BJ (cell line): ENCODE measurements at regions not wholly inside any gene's neighbourhood (a gene's known extent, or its start where the extent isn't known, plus 50 kb on each side); places are given as distances from the start of the nearest gene placed in this dataset.
"Not testable (repeated sequence)": the region's sequence is repeated elsewhere in the genome, so short reads cannot be mapped to it uniquely, and the experiment has no call there.

Experiments used
- CTCF ChIA-PET: fragments of 350-600 bp; formaldehyde crosslinking; extraction: SDS; loops from one replicate; lab custom pipeline; 2021; ENCODE audit warnings: antibody characterized with exemption, inconsistent platforms; lab: Yijun Ruan, JAX
- POLR2A ChIA-PET: fragments of 300-600 bp; sonication (Branson Sonifier 250); formaldehyde crosslinking; extraction: SDS; loops from one replicate; lab custom pipeline; 2021; ENCODE audit warnings: antibody characterized with exemption; lab: Charles Lee
- DNase-seq: peaks from one replicate; pipeline ENCODE4 v3.0.0-alpha.2; 2011; ENCODE audit warnings: low read depth
- H3K27me3 ChIP-seq: 2 replicates; pipeline ENCODE4 v1.6.0; 2011; ENCODE audit warnings: low read length; ENCODE audit not compliant: control insufficient read depth, insufficient read depth
- H3K36me3 ChIP-seq: 2 replicates; pipeline ENCODE4 v1.5.1; 2011; ENCODE audit warnings: low read length; ENCODE audit not compliant: control insufficient read depth, insufficient read depth
- H3K4me3 ChIP-seq: 2 replicates; pipeline ENCODE4 v1.5.1; 2011; ENCODE audit warnings: low read depth, mild to moderate bottlenecking, control low read depth, low read length
- TF ChIP-seq, protein P1 (sequence below): IDR thresholded peaks from 2 replicates; pipeline ENCODE4 v1.5.1; 2011; ENCODE audit warnings: low read depth, mild to moderate bottlenecking, control low read depth, inconsistent platforms, low read length, moderate library complexity; ENCODE audit not compliant: insufficient read depth

DNA sequence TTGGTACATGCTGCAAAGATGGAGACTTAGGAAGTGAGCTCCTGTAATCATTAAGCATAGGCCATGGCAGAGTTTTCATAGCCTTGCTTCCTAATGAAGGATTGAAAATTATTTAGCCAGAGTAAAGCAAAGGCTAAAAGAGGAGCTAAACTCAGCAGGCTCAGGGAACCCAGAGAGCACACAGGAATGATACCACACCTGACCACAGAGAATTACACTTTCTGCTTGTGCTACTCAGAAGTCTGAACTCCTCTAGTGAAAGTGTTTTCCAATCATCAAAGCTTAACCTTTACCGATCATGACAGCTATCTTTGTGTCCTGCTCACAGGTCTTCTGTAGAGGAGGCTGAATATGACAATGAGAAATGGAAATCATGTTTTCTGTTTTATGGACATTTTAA lies 347.7 kb downstream of the OTUD1 start:
- TF ChIP-seq, protein P1, sequence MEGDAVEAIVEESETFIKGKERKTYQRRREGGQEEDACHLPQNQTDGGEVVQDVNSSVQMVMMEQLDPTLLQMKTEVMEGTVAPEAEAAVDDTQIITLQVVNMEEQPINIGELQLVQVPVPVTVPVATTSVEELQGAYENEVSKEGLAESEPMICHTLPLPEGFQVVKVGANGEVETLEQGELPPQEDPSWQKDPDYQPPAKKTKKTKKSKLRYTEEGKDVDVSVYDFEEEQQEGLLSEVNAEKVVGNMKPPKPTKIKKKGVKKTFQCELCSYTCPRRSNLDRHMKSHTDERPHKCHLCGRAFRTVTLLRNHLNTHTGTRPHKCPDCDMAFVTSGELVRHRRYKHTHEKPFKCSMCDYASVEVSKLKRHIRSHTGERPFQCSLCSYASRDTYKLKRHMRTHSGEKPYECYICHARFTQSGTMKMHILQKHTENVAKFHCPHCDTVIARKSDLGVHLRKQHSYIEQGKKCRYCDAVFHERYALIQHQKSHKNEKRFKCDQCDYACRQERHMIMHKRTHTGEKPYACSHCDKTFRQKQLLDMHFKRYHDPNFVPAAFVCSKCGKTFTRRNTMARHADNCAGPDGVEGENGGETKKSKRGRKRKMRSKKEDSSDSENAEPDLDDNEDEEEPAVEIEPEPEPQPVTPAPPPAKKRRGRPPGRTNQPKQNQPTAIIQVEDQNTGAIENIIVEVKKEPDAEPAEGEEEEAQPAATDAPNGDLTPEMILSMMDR: no peak
- CTCF ChIA-PET: no interaction called here
- POLR2A ChIA-PET: no interaction called here

DNA sequence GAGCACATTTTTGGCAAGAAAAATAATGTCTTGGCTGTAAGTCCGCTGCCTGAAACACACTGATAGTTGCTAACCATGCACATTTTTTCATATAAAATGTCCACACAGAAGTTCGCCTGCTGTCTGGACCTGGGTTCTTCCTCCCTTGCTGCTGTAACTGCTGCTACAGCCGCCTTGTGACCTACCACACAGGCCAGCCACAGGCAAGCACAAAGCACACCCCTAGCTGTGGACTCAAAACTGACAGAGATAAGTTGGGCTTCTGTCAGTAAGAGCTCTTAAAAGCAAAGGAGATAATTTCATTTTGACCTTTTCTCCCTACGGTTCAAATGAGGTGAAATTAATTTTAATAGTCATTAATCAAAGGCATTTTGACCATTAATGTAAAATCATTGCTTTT lies 354.7 kb downstream of the OTUD1 start:
- TF ChIP-seq, protein P1: no peak
- no peak for DNase-seq

More for the DNA sequence above, 347.7 kb downstream of the OTUD1 start:
- no peak overlapping the region for H3K4me3 ChIP-seq
- no peak for DNase-seq
- H3K27me3 ChIP-seq: no peaks in the 10 kb centered on the region
- H3K36me3 ChIP-seq: no peaks in the 10 kb centered on the region

GRCh38 chr10:23797452-23797851 lies 358.6 kb downstream of the OTUD1 start:
- H3K36me3 ChIP-seq, CTCF ChIA-PET, H3K27me3 ChIP-seq, H3K4me3 ChIP-seq, POLR2A ChIA-PET, DNase-seq: not testable (repeated sequence)

More for the DNA sequence above, 354.7 kb downstream of the OTUD1 start:
- H3K4me3 ChIP-seq: no peak overlapping the region
- ChIA-PET CTCF (no interaction called here), POLR2A (no interaction called here)
- H3K27me3 ChIP-seq: no peaks in the 10 kb centered on the region
- no peaks in the 10 kb centered on the region for H3K36me3 ChIP-seq

GRCh38 chr10:23804125-23804524 lies 365.2 kb downstream of the OTUD1 start:
- ChIA-PET POLR2A (no interaction called here), CTCF (no interaction called here)
- DNase-seq: no peak
- Histone ChIP-seq H3K27me3 (no peaks in the 10 kb centered on the region), H3K36me3 (no peaks in the 10 kb centered on the region), H3K4me3 (no peak overlapping the region)
- TF ChIP-seq, protein P1: no peak

DNA sequence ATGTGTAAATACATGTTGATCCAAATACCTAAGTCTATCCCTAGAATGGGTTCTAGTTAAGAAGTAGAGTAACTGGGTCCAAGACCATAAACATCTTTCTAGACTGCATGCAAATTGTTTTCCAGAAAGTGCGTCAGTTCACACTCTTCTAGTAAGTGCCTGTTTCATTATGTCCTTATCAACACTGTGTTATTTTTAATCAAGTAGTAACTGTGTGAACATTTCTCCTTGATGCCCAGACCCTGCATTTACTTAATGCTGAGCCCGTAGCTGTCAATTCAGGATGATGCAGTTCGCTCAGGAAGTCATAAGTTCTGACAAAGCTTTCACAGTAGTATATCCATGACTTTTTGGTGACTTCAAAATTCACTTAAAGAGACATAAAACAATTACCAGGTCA lies 374.8 kb downstream of the OTUD1 start:
- Histone ChIP-seq H3K4me3 (no peak overlapping the region), H3K27me3 (no peaks in the 10 kb centered on the region), H3K36me3 (no peaks in the 10 kb centered on the region)
- POLR2A ChIA-PET: no interaction called here
- TF ChIP-seq, protein P1: no peak
- no peak for DNase-seq
- CTCF ChIA-PET: interaction anchor here (0.6 kb wide), 1 partner anchor 547 kb away, joined by 3 read pairs; no protein-coding TSS in a partner anchor

DNA sequence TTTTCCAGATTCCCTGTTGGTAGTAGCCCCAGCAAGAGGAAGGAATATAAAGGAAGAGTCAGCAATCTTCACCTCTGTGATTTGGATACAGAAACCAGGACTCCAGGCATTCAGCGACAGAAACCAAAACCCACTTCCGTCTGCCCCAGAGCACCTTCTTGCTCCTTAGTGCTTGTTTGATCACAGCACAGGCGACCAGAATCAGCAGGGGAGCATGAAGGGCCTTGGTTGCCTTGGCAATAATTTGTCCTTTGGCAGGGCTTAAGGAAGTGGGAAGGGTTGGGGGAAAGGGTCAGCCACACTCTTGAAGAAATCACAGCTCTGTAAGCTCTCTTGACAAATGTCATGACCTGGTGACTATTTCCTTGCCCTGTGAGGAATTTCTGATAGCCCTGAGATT lies 379.6 kb downstream of the OTUD1 start:
- POLR2A ChIA-PET: no interaction called here
- no peak for DNase-seq
- no peak overlapping the region for H3K4me3 ChIP-seq
- TF ChIP-seq, protein P1: no peak
- H3K27me3 ChIP-seq: no peaks in the 10 kb centered on the region
- H3K36me3 ChIP-seq: no peaks in the 10 kb centered on the region
- CTCF ChIA-PET: no interaction called here
